Esophagus muscularis mucosa (tissue), 3 donors: ENCODE measurements at regions not wholly inside any gene's neighbourhood (a gene's known extent, or its start where the extent isn't known, plus 50 kb on each side); places are given as distances from the start of the nearest gene placed in this dataset.

Source experiments
- CTCF ChIP-seq, 3 experiments: fragments of 200-600 bp in 2 of 3; fragments of 450-650 bp in 1 of 3; sonication (generic) in 2 of 3; IDR thresholded peaks; one replicate each; pipeline ENCODE4 v1.5.1; 2017 to 2019; ENCODE audit warnings: antibody characterized with exemption in 3 of 3, mild to moderate bottlenecking in 2 of 3, moderate library complexity in 1 of 3
- POLR2A ChIP-seq: fragments of 450-650 bp; IDR thresholded peaks from one replicate; pipeline ENCODE4 v1.6.1; 2017; ENCODE audit warnings: antibody characterized with exemption, moderate library complexity, mild to moderate bottlenecking, low read depth

- TF ChIP-seq CTCF (IDR thresholded peaks at IDR 0.05), result no peak
- no peak for TF ChIP-seq POLR2A
Measured at GRCh38 chr18:29104227-29104626, 927.3 kb upstream of the CDH2 start.
